HepG2 (cell line): ENCODE measurements at regions not wholly inside any gene's neighbourhood (a gene's known extent, or its start where the extent isn't known, plus 50 kb on each side); places are given as distances from the start of the nearest gene placed in this dataset.

Experiments
- ATAC-seq: fragments of 200-7000 bp; cut with Tn5 transposase; 3 replicates; pipeline ENCODE4 v1.9.1; 2020; ENCODE audit warnings: mild to moderate bottlenecking, moderate library complexity
- BruUV-seq: library from RNA; stranded (reverse); fragments of 400-500 nt; replicated peaks from 2 replicates; lab custom pipeline; 2021; lab: Mats Ljungman, UMichigan
- CTCF ChIA-PET: fragments of 300-600 bp; formaldehyde crosslinking; extraction: SDS; loops from one replicate; lab custom pipeline; 2021; ENCODE audit warnings: low total read pairs, inconsistent platforms, low intra/inter-chr PET ratio; lab: Yijun Ruan, JAX
- POLR2A ChIA-PET: fragments of 350-600 bp; sonication (Branson Sonifier 250); formaldehyde crosslinking; loops from one replicate; lab custom pipeline; 2020; ENCODE audit warnings: antibody characterized with exemption, inconsistent platforms; lab: Yijun Ruan, JAX
- DNase-seq: peaks from one replicate; pipeline ENCODE4 v3.0.0-alpha.2; 2015; ENCODE audit warnings: low spot score
- FAIRE-seq: peaks from 3 replicates; lab custom pipeline; 2011; peaks lifted over from hg19 to GRCh38; lab: Jason Lieb, UNC
- H2AFZ ChIP-seq: one replicate; pipeline ENCODE4 v1.6.1; 2011; ENCODE audit warnings: low read length, inconsistent platforms
- H3K27ac ChIP-seq: fragments of 300-600 bp; 3 replicates; pipeline ENCODE4 v1.8.0; 2011; ENCODE audit warnings: mixed run types, mild to moderate bottlenecking, mixed read lengths, low read length, inconsistent platforms; ENCODE audit not compliant: insufficient read depth; ENCODE audit errors: extremely low read length
- H3K27me3 ChIP-seq, 2 experiments: fragments of 200-600 bp in 1 of 2; 2 replicates in 1 of 2; 3 replicates in 1 of 2; pipeline versions ENCODE4 v1.6.0 to v1.8.0; 2011; ENCODE audit warnings: low read length in 2 of 2, mild to moderate bottlenecking in 2 of 2, moderate library complexity in 2 of 2, inconsistent platforms in 1 of 2; ENCODE audit not compliant: insufficient read depth in 2 of 2, control insufficient read depth in 1 of 2
- H3K36me3 ChIP-seq, 2 experiments: fragments of 200-600 bp in 1 of 2; replicated peaks in 1 of 2; 2 replicates in 1 of 2; 3 replicates in 1 of 2; pipeline versions ENCODE4 v1.5.1 to v1.8.0; 2011; ENCODE audit warnings: low read length in 2 of 2, inconsistent platforms in 1 of 2; ENCODE audit not compliant: insufficient read depth in 2 of 2, control insufficient read depth in 1 of 2
- H3K4me1 ChIP-seq: 2 replicates; pipeline ENCODE4 v1.5.1; 2012; ENCODE audit warnings: low read length, inconsistent platforms; ENCODE audit not compliant: insufficient read depth
- H3K4me2 ChIP-seq: 2 replicates; pipeline ENCODE4 v1.6.0; 2011; ENCODE audit warnings: low read depth, low read length, inconsistent platforms
- H3K4me3 ChIP-seq, 3 experiments: fragments of 200-600 bp in 1 of 3; sonication (generic), shearing (Covaris generic) in 1 of 3; replicated peaks in 1 of 3; 2 replicates each; pipeline ENCODE4 v1.5.1; 2011 to 2016; ENCODE audit warnings: low read length in 3 of 3, inconsistent platforms in 2 of 3, low read depth in 2 of 3, mild to moderate bottlenecking in 2 of 3, control low read depth in 1 of 3, mixed read lengths in 1 of 3; ENCODE audit not compliant: insufficient read depth in 1 of 3
- H3K79me2 ChIP-seq: one replicate; pipeline ENCODE4 v1.6.1; 2011; ENCODE audit warnings: low read length, inconsistent platforms; ENCODE audit not compliant: insufficient read depth
- H3K9ac ChIP-seq: 2 replicates; pipeline ENCODE4 v1.6.0; 2011; ENCODE audit warnings: mild to moderate bottlenecking, low read depth, low read length, inconsistent platforms; ENCODE audit not compliant: insufficient read depth
- H3K9me3 ChIP-seq: 2 replicates; pipeline ENCODE4 v1.5.1; 2012; ENCODE audit warnings: mild to moderate bottlenecking, low read length
- H4K20me1 ChIP-seq: 2 replicates; pipeline ENCODE4 v1.6.0; 2011; ENCODE audit warnings: inconsistent platforms, mild to moderate bottlenecking, low read length, moderate library complexity; ENCODE audit not compliant: insufficient read depth
- ARHGAP35 ChIP-seq: sonication (generic); formaldehyde crosslinking; IDR thresholded peaks from 2 replicates; pipeline ENCODE4 v1.9.0; 2022; ENCODE audit warnings: mild to moderate bottlenecking, inconsistent platforms, moderate library complexity, missing genetic modification reagents, borderline replicate concordance
- ATF7 ChIP-seq, 2 experiments: fragments of 450-650 bp in 1 of 2; sonication (generic) in 1 of 2; formaldehyde crosslinking in 1 of 2; IDR thresholded peaks; 2 replicates each; pipeline versions ENCODE4 v1.4.0 to v1.6.1; 2016 to 2020; ENCODE audit warnings: antibody characterized with exemption in 1 of 2, mild to moderate bottlenecking in 1 of 2, missing genetic modification reagents in 1 of 2
- EP300 ChIP-seq, 3 experiments: sonication (generic) in 1 of 3; formaldehyde crosslinking in 1 of 3; IDR thresholded peaks; 2 replicates each; pipeline versions ENCODE4 v1.5.1 to v1.6.1; 2011 to 2020; ENCODE audit warnings: low read depth in 2 of 3, low read length in 2 of 3, borderline replicate concordance in 1 of 3, improper control_type of control experiment in 1 of 3, mild to moderate bottlenecking in 1 of 3, missing genetic modification reagents in 1 of 3, moderate library complexity in 1 of 3
- HNRNPK ChIP-seq: fragments of 200-400 bp; formaldehyde crosslinking; IDR thresholded peaks from 2 replicates; pipeline ENCODE4 v1.6.1; 2018; ENCODE audit warnings: low read length, low read depth, moderate library complexity, mild to moderate bottlenecking; ENCODE audit not compliant: poor library complexity, severe bottlenecking
- PHB2 ChIP-seq: fragments of 450-650 bp; IDR thresholded peaks from 2 replicates; pipeline ENCODE4 v1.6.1; 2018; ENCODE audit not compliant: partially characterized antibody
- TAF1 ChIP-seq: sonication (generic); formaldehyde crosslinking; IDR thresholded peaks from 2 replicates; pipeline ENCODE4 v1.4.0; 2020; ENCODE audit warnings: missing genetic modification reagents
- ZNF143 ChIP-seq: sonication (generic); formaldehyde crosslinking; IDR thresholded peaks from 2 replicates; pipeline ENCODE4 v1.4.0; 2020; ENCODE audit warnings: missing genetic modification reagents
- ZNF354B ChIP-seq: sonication (generic); formaldehyde crosslinking; IDR thresholded peaks from 2 replicates; pipeline ENCODE4 v1.8.0; 2022; ENCODE audit warnings: mild to moderate bottlenecking, missing genetic modification reagents
- ZNF383 ChIP-seq: sonication (generic); formaldehyde crosslinking; IDR thresholded peaks from 2 replicates; pipeline ENCODE4 v1.4.0; 2020; ENCODE audit warnings: missing genetic modification reagents, mild to moderate bottlenecking, borderline replicate concordance
- ZNF777 ChIP-seq: sonication (generic); formaldehyde crosslinking; IDR thresholded peaks from 2 replicates; pipeline ENCODE4 v1.4.0; 2020; ENCODE audit warnings: missing genetic modification reagents
- WGBS: methylation state at CpG from one replicate; pipeline ENCODE4 v1.1.6; 2017; ENCODE audit warnings: low lambda C conversion rate; 5-methylcytosine and 5-hydroxymethylcytosine counted together
- in situ Hi-C: cut with HindIII; loops from 2 replicates; pipeline ENCODE4 v1.10.0; 2017; ENCODE audit warnings: low pct_unique_long_range_greater_than_20kb; ENCODE audit not compliant: extremely low pct_ligation_motif_present
- intact Hi-C: fragments of 100-400 bp; cut with micrococcal nuclease; formaldehyde crosslinking; loops from one replicate; pipeline ENCODE4 v1.10.0; 2022; ENCODE audit not compliant: unreplicated experiment

DNA sequence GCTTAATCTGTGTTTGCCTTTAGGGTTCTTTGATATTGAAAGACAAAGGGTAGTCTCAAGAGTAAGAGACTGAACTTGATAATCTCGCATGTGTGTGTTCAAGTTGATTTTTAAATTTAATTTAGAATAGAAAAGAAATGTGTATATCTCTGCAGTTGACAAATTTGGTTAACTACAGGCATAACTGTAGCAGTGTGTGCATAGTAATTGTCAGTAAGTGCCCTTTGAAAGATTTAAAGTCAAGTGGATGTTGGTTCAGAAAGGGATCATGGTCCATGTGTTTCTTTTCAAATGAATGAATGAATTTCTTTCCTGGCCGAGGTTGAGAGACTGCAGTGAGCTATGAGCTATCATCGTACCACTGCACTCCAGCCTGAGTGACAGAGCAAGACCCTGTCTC lies 49.9 kb upstream of the DYRK2 start:
- TF ChIP-seq ATF7 (IDR thresholded peaks at IDR 0.05) (no peak), ATF7 (CRISPR knock-in tag; IDR thresholded peaks at IDR 0.05) (no peak), ZNF383 (no peak), ZNF777 (CRISPR knock-in tag) (no peak), ARHGAP35 (CRISPR knock-in tag) (no peak), ZNF143 (no peak), TAF1 (CRISPR knock-in tag) (no peak), ZNF354B (CRISPR knock-in tag) (no peak), EP300 (IDR thresholded peaks at IDR 0.05; ENCODE audit: low read depth in 2 of 2, low read length in 2 of 2) (no peak), EP300 (CRISPR knock-in tag; IDR thresholded peaks at IDR 0.05; ENCODE audit: borderline replicate concordance) (no peak), PHB2 (no peak), HNRNPK (no peak)
- TF ChIP-seq, all 625 proteins: peak for 0
- 0 out of 5 replicates have a peak, but pooled peaks cover 0 to 3% of the 10 kb centered on the region in 2 experiments for H3K27me3 ChIP-seq
- no peak for FAIRE-seq
- no peak for DNase-seq
- H2AFZ ChIP-seq, result no peak overlapping the region
- H3K79me2 ChIP-seq, result no peaks in the 10 kb centered on the region
- ATAC-seq, result no peak
- H3K4me3 ChIP-seq, result no peak overlapping the region
- H3K4me1 ChIP-seq, result no peaks in the 10 kb centered on the region
- no TSS peak for BruUV-seq
- in situ Hi-C loops (no loop called here), intact Hi-C loops (no loop called here)
- no peaks in the 10 kb centered on the region for H3K9me3 ChIP-seq
- POLR2A ChIA-PET, result no interaction called here
- 4% methylated on average over 3 of the region's 3 CpGs for WGBS
- CTCF ChIA-PET, result no interaction called here
- no peaks in the 10 kb centered on the region for H3K36me3 ChIP-seq
- H3K9ac ChIP-seq, result no peak overlapping the region
- H3K27ac ChIP-seq, result no peak overlapping the region
- no peaks in the 10 kb centered on the region for H4K20me1 ChIP-seq
- no peak overlapping the region for H3K4me2 ChIP-seq
